ENCODE measurements at regions not wholly inside any gene's neighbourhood (a gene's known extent, or its start where the extent isn't known, plus 50 kb on each side); places are given as distances from the start of the nearest gene placed in this dataset.

GRCh38 chr1:56360021-56360420 lies 219.3 kb downstream of the PLPP3 start:
- H3K4me1 ChIP-seq (ENCODE audit: control insufficient read depth in 1 of 2, extremely low read depth in 1 of 2, insufficient read depth in 2 of 2, low read length in 2 of 2), result no peaks in the 10 kb centered on the region
- 66% methylated on average over 3 of the region's 3 CpGs for WGBS (ENCODE audit: insufficient coverage)
- H3K36me3 Mint-ChIP-seq, result no peaks in the 10 kb centered on the region

GRCh38 chr1:56359056-56359455 lies 220.3 kb downstream of the PLPP3 start:
- DNase-seq (no peak), ATAC-seq (replicated peaks in 1 of 4) (no peak)
- CTCF ChIA-PET, result no interaction called here
- no peak overlapping the region for H3K4me3 ChIP-seq (ENCODE audit: control insufficient read depth in 1 of 2, extremely low read depth in 1 of 2, low read length in 1 of 2)
- H3K4me3 Mint-ChIP-seq, result no peak overlapping the region
- H3K9me3 Mint-ChIP-seq, result peaks cover 0 to 8% (median 0%) of the 10 kb centered on the region in 3 donors
- H3K4me1 Mint-ChIP-seq, result no peaks in the 10 kb centered on the region
- no CpG with 5 or more reads among the region's 2 CpGs for WGBS (ENCODE audit: insufficient coverage)
- no peak overlapping the region for H3K27ac Mint-ChIP-seq
- peaks cover 0 to 4% of the 10 kb centered on the region in 2 donors for H3K27me3 Mint-ChIP-seq
- H3K9me3 ChIP-seq, result no peaks in the 10 kb centered on the region
- no peaks in the 10 kb centered on the region for H3K36me3 Mint-ChIP-seq
- H3K27me3 ChIP-seq (replicated peaks in 1 of 2; ENCODE audit: control insufficient read depth in 2 of 2, extremely low read depth in 1 of 2, insufficient read depth in 2 of 2, low read length in 1 of 2), result no peaks in the 10 kb centered on the region
- no peaks in the 10 kb centered on the region for H3K36me3 ChIP-seq (ENCODE audit: control insufficient read depth in 2 of 2, extremely low read depth in 1 of 2, insufficient read depth in 1 of 2, low read length in 1 of 2)
- H3K27ac ChIP-seq (ENCODE audit: low read length), result no peak overlapping the region
- POLR2A ChIA-PET, result interaction anchor here in 1 of 2 donors (0.5 kb wide), 1 partner anchor 1176 kb away, joined by 5 read pairs; no protein-coding TSS in a partner anchor
- no peaks in the 10 kb centered on the region for H3K4me1 ChIP-seq (ENCODE audit: control insufficient read depth in 1 of 2, extremely low read depth in 1 of 2, insufficient read depth in 2 of 2, low read length in 2 of 2)

More at GRCh38 chr1:56360021-56360420, 219.3 kb downstream of the PLPP3 start:
- no peak overlapping the region for H3K4me3 ChIP-seq (ENCODE audit: control insufficient read depth in 1 of 2, extremely low read depth in 1 of 2, low read length in 1 of 2)
- peaks cover 0 to 4% of the 10 kb centered on the region in 2 donors for H3K27me3 Mint-ChIP-seq
- no peaks in the 10 kb centered on the region for H3K4me1 Mint-ChIP-seq
- ChIA-PET CTCF (no interaction called here), POLR2A (no interaction called here)
- ATAC-seq (replicated peaks in 1 of 4) (no peak), DNase-seq (no peak)
- no peaks in the 10 kb centered on the region for H3K27me3 ChIP-seq (replicated peaks in 1 of 2; ENCODE audit: control insufficient read depth in 2 of 2, extremely low read depth in 1 of 2, insufficient read depth in 2 of 2, low read length in 1 of 2)
- H3K27ac ChIP-seq (ENCODE audit: low read length), result no peak overlapping the region
- H3K27ac Mint-ChIP-seq, result no peak overlapping the region
- H3K36me3 ChIP-seq (ENCODE audit: control insufficient read depth in 2 of 2, extremely low read depth in 1 of 2, insufficient read depth in 1 of 2, low read length in 1 of 2), result no peaks in the 10 kb centered on the region
- H3K4me3 Mint-ChIP-seq, result no peak overlapping the region
- peaks cover 0 to 4% (median 0%) of the 10 kb centered on the region in 3 donors for H3K9me3 Mint-ChIP-seq
- H3K9me3 ChIP-seq, result no peaks in the 10 kb centered on the region

GRCh38 chr1:56357927-56358690 lies 221.3 kb downstream of the PLPP3 start:
- Mint-ChIP-seq H3K4me1 (no peaks in the 10 kb centered on the region), H3K27me3 (peaks cover 0 to 4% of the 10 kb centered on the region in 2 donors), H3K27ac (no peak overlapping the region), H3K36me3 (no peaks in the 10 kb centered on the region), H3K4me3 (no peak overlapping the region), H3K9me3 (peaks cover 0 to 12% (median 5%) of the 10 kb centered on the region in 3 donors)
- H3K27me3 ChIP-seq (replicated peaks in 1 of 2; ENCODE audit: control insufficient read depth in 2 of 2, extremely low read depth in 1 of 2, insufficient read depth in 2 of 2, low read length in 1 of 2), result no peaks in the 10 kb centered on the region
- no peaks in the 10 kb centered on the region for H3K36me3 ChIP-seq (ENCODE audit: control insufficient read depth in 2 of 2, extremely low read depth in 1 of 2, insufficient read depth in 1 of 2, low read length in 1 of 2)
- CTCF ChIA-PET, result no interaction called here
- no peaks in the 10 kb centered on the region for H3K4me1 ChIP-seq (ENCODE audit: control insufficient read depth in 1 of 2, extremely low read depth in 1 of 2, insufficient read depth in 2 of 2, low read length in 2 of 2)
- POLR2A ChIA-PET, result no interaction called here
- H3K4me3 ChIP-seq (ENCODE audit: control insufficient read depth in 1 of 2, extremely low read depth in 1 of 2, low read length in 1 of 2), result no peak overlapping the region
- WGBS (ENCODE audit: insufficient coverage), result no CpG with 5 or more reads among the region's 3 CpGs
- ATAC-seq (replicated peaks in 1 of 4) (no peak), DNase-seq (no peak)
- H3K27ac ChIP-seq (ENCODE audit: low read length), result no peak overlapping the region
- H3K9me3 ChIP-seq, result no peaks in the 10 kb centered on the region

GRCh38 chr1:56356376-56356990 lies 222.9 kb downstream of the PLPP3 start:
- WGBS (ENCODE audit: insufficient coverage), result 85% methylated on average over 10 of the region's 11 CpGs
- no peaks in the 10 kb centered on the region for H3K27me3 ChIP-seq (replicated peaks in 1 of 2; ENCODE audit: control insufficient read depth in 2 of 2, extremely low read depth in 1 of 2, insufficient read depth in 2 of 2, low read length in 1 of 2)
- Mint-ChIP-seq H3K9me3 (peaks cover 0 to 14% (median 5%) of the 10 kb centered on the region in 3 donors), H3K36me3 (no peaks in the 10 kb centered on the region), H3K27me3 (peaks cover 0 to 4% of the 10 kb centered on the region in 2 donors), H3K4me1 (no peaks in the 10 kb centered on the region), H3K4me3 (no peak overlapping the region), H3K27ac (no peak overlapping the region)
- no peak for DNase-seq
- ChIA-PET POLR2A (no interaction called here), CTCF (no interaction called here)
- no peak overlapping the region for H3K27ac ChIP-seq (ENCODE audit: low read length)
- ATAC-seq (replicated peaks in 1 of 4), result no peak
- H3K4me1 ChIP-seq (ENCODE audit: control insufficient read depth in 1 of 2, extremely low read depth in 1 of 2, insufficient read depth in 2 of 2, low read length in 2 of 2), result no peaks in the 10 kb centered on the region
- H3K4me3 ChIP-seq (ENCODE audit: control insufficient read depth in 1 of 2, extremely low read depth in 1 of 2, low read length in 1 of 2), result no peak overlapping the region
- H3K9me3 ChIP-seq, result no peaks in the 10 kb centered on the region
- no peaks in the 10 kb centered on the region for H3K36me3 ChIP-seq (ENCODE audit: control insufficient read depth in 2 of 2, extremely low read depth in 1 of 2, insufficient read depth in 1 of 2, low read length in 1 of 2)

- POLR2A ChIA-PET, result no interaction called here
- H3K4me1 Mint-ChIP-seq, result no peaks in the 10 kb centered on the region
- DNase-seq, result no peak
- Histone ChIP-seq H3K9me3 (no peaks in the 10 kb centered on the region), H3K27me3 (replicated peaks in 1 of 2; ENCODE audit: control insufficient read depth in 2 of 2, extremely low read depth in 1 of 2, insufficient read depth in 2 of 2, low read length in 1 of 2) (no peaks in the 10 kb centered on the region), H3K27ac (ENCODE audit: low read length) (no peak overlapping the region), H3K36me3 (ENCODE audit: control insufficient read depth in 2 of 2, extremely low read depth in 1 of 2, insufficient read depth in 1 of 2, low read length in 1 of 2) (no peaks in the 10 kb centered on the region), H3K4me1 (ENCODE audit: control insufficient read depth in 1 of 2, extremely low read depth in 1 of 2, insufficient read depth in 2 of 2, low read length in 2 of 2) (no peaks in the 10 kb centered on the region), H3K4me3 (ENCODE audit: control insufficient read depth in 1 of 2, extremely low read depth in 1 of 2, low read length in 1 of 2) (no peak overlapping the region)
- no peak overlapping the region for H3K4me3 Mint-ChIP-seq
- 40% methylated on average over 1 of the region's 3 CpGs for WGBS (ENCODE audit: insufficient coverage)
- CTCF ChIA-PET, result no interaction called here
- H3K9me3 Mint-ChIP-seq, result peaks cover 2 to 14% (median 5%) of the 10 kb centered on the region in 3 donors
- H3K27me3 Mint-ChIP-seq, result peaks cover 0 to 4% of the 10 kb centered on the region in 2 donors
- no peak for ATAC-seq (replicated peaks in 1 of 4)
- no peak overlapping the region for H3K27ac Mint-ChIP-seq
- H3K36me3 Mint-ChIP-seq, result no peaks in the 10 kb centered on the region
These were observed 223.4 kb downstream of the PLPP3 start for GRCh38 chr1:56355918-56356317.

DNA sequence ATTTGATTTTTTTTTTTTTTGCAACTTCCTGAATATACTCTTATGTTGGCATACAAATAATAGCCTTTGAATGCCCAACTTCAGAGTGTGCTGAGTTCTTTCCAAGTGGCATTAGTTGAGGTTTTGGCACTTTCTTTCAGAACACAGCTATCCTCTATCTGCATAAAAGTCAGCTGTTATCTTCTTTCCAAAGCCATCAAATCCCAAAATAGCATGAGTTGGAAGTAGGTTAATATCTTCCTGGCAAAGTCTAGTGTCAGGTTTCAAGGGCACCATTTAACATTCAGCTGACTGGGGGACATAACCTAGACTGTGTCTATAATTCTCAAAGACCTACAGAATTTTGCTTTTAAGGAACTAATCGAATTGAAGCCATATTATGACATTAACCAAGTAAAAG lies 223.9 kb downstream of the PLPP3 start:
- Mint-ChIP-seq H3K4me1 (no peaks in the 10 kb centered on the region), H3K4me3 (no peak overlapping the region), H3K9me3 (peaks cover 2 to 14% (median 5%) of the 10 kb centered on the region in 3 donors), H3K27ac (no peak overlapping the region), H3K27me3 (peaks cover 0 to 1% of the 10 kb centered on the region in 2 donors), H3K36me3 (no peaks in the 10 kb centered on the region)
- no peak overlapping the region for H3K4me3 ChIP-seq (ENCODE audit: control insufficient read depth in 1 of 2, extremely low read depth in 1 of 2, low read length in 1 of 2)
- DNase-seq (no peak), ATAC-seq (replicated peaks in 1 of 4) (no peak)
- no peaks in the 10 kb centered on the region for H3K27me3 ChIP-seq (replicated peaks in 1 of 2; ENCODE audit: control insufficient read depth in 2 of 2, extremely low read depth in 1 of 2, insufficient read depth in 2 of 2, low read length in 1 of 2)
- H3K4me1 ChIP-seq (ENCODE audit: control insufficient read depth in 1 of 2, extremely low read depth in 1 of 2, insufficient read depth in 2 of 2, low read length in 2 of 2), result no peaks in the 10 kb centered on the region
- H3K27ac ChIP-seq (ENCODE audit: low read length), result no peak overlapping the region
- WGBS (ENCODE audit: insufficient coverage), result no CpG with 5 or more reads among the region's 1 CpG
- ChIA-PET CTCF (no interaction called here), POLR2A (no interaction called here)
- H3K36me3 ChIP-seq (ENCODE audit: control insufficient read depth in 2 of 2, extremely low read depth in 1 of 2, insufficient read depth in 1 of 2, low read length in 1 of 2), result no peaks in the 10 kb centered on the region
- no peaks in the 10 kb centered on the region for H3K9me3 ChIP-seq
